ENCODE measurements at regions not wholly inside any gene's neighbourhood (a gene's known extent, or its start where the extent isn't known, plus 50 kb on each side); places are given as distances from the start of the nearest gene placed in this dataset.

- DNase-seq (ENCODE audit: low read depth), result peak; percentile 45
Observed at GRCh38 chr7:91519241-91520158, 255.3 kb downstream of the FZD1 start.

GRCh38 chr7:91520645-91521044 lies 256.4 kb downstream of the FZD1 start:
- DNase-seq (ENCODE audit: low read depth), result no peak

GRCh38 chr7:91526404-91526803 lies 262.2 kb downstream of the FZD1 start:
- no peak for DNase-seq (ENCODE audit: low read depth)

- peak; percentile 20 for DNase-seq (ENCODE audit: low read depth)
Observed at GRCh38 chr7:91527460-91527859, 263.2 kb downstream of the FZD1 start.

GRCh38 chr7:91533996-91534395 lies 269.8 kb downstream of the FZD1 start:
- DNase-seq (ENCODE audit: low read depth), result no peak

- DNase-seq (ENCODE audit: low read depth), result no peak
Observed at GRCh38 chr7:91537260-91538152, 273.3 kb downstream of the FZD1 start.

- no peak for DNase-seq (ENCODE audit: low read depth)
Observed at GRCh38 chr7:91541641-91542040, 277.4 kb downstream of the FZD1 start.

GRCh38 chr7:91543646-91544045 lies 279.4 kb downstream of the FZD1 start:
- no peak for DNase-seq (ENCODE audit: low read depth)

- no peak for DNase-seq (ENCODE audit: low read depth)
Observed at GRCh38 chr7:91549878-91550277, 285.6 kb downstream of the FZD1 start.

- DNase-seq (ENCODE audit: low read depth), result no peak
Observed at GRCh38 chr7:91550931-91551330, 286.7 kb downstream of the FZD1 start.

- DNase-seq (ENCODE audit: low read depth), result no peak
Observed at GRCh38 chr7:91551377-91552175, 287.3 kb downstream of the FZD1 start.

GRCh38 chr7:91553410-91553895 lies 289.2 kb downstream of the FZD1 start:
- DNase-seq (ENCODE audit: low read depth), result no peak

- no peak for DNase-seq (ENCODE audit: low read depth)
Observed at GRCh38 chr7:91554883-91555282, 290.6 kb downstream of the FZD1 start.

- DNase-seq (ENCODE audit: low read depth), result no peak
Observed at GRCh38 chr7:91556239-91556638, 292.0 kb downstream of the FZD1 start.

GRCh38 chr7:91556956-91557650 lies 292.9 kb downstream of the FZD1 start:
- no peak for DNase-seq (ENCODE audit: low read depth)

GRCh38 chr7:91557789-91558404 lies 293.7 kb downstream of the FZD1 start:
- DNase-seq (ENCODE audit: low read depth), result peak; percentile 95

GRCh38 chr7:91559947-91560346 lies 295.7 kb downstream of the FZD1 start:
- DNase-seq (ENCODE audit: low read depth), result no peak

- DNase-seq (ENCODE audit: low read depth), result no peak
Observed at GRCh38 chr7:91564101-91564500, 299.9 kb downstream of the FZD1 start.

GRCh38 chr7:91564541-91564940 lies 300.3 kb downstream of the FZD1 start:
- no peak for DNase-seq (ENCODE audit: low read depth)
